Cardiac fibroblast (primary cell): ENCODE measurements at regions not wholly inside any gene's neighbourhood (a gene's known extent, or its start where the extent isn't known, plus 50 kb on each side); places are given as distances from the start of the nearest gene placed in this dataset.

Experiments used
- DNase-seq, 2 donors: peaks; one replicate each; pipeline versions ENCODE4 v3.0.0 to v3.0.0-alpha.2; 2010; ENCODE audit warnings: low read depth in 2 of 2
- H3K4me3 ChIP-seq, 2 donors: replicated peaks in 1 of 2; 1 replicate in 1 of 2; 2 replicates in 1 of 2; pipeline ENCODE4 v1.5.1; 2011; ENCODE audit warnings: low read depth in 2 of 2, low read length in 2 of 2, mild to moderate bottlenecking in 2 of 2, moderate library complexity in 1 of 2
- CTCF ChIP-seq: IDR thresholded peaks from one replicate; pipeline ENCODE4 v1.5.1; 2011; ENCODE audit warnings: low read depth, mild to moderate bottlenecking, low read length, inconsistent platforms

- DNase-seq: peak; percentile 67 to 74
- H3K4me3 ChIP-seq: no peak overlapping the region
- TF ChIP-seq CTCF: no peak
Measured at GRCh38 chr11:8832571-8833260, 78.3 kb upstream of the AKIP1 start.

DNA sequence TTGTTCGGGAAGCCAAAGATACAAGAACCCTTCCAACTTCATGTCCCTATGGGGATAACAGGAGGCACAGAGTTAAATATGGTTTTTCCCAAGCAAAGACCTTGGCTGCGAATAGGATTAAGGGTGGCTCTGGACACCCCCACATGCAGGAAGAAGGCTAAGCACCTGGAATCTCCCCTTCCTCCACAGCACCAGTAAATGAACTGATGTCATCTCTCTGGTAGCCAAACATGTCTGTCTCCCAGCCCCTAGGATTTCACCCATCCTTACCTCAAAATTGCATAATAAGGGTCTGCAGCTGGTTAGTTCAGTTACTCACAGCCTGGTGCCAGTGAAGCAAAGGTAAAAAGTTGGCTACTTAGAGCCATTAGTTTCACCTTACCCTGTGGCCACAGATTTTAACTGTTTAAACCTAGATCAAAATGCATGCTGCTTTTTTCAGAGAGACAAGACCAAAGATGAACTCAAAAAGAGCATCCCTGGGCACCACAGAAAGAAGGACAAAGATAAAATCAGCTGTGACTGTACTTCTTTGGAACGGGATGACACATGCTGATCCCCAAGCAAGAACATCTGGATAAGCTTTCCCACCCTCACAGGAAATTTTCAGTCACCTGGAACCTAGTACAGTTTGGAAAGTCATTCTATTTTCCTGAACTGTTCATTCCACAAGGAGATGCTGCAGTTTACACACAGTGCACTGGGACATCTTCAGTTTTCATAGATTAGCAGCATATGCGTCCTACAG, 77.2 kb upstream of the AKIP1 start:
- DNase-seq: peak in 1 of 2 donors; percentile 72
- H3K4me3 ChIP-seq: no peak overlapping the region
- TF ChIP-seq CTCF: no peak

DNA sequence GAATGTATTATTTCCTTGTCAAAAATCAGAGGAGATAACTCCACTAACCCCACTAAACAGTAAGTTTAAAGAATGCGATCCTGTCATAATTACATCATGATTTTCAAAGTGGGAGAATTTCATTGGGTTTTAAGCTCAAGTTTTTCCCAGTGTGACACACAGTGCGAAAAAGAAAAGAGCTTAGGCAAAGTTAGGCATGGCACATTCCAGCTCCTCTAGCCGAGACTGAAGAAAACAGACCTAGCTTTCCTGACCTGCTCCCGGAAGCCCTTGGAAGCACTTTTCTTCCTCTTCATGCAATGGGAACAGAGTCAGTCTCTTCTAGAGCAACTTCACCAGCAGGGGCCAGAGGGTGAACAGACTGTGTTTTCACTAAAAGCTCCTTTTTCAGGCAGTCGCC, 76.6 kb upstream of the AKIP1 start:
- no peak overlapping the region for H3K4me3 ChIP-seq
- no peak for TF ChIP-seq CTCF
- peak in 1 of 2 donors; percentile 11 for DNase-seq

DNA sequence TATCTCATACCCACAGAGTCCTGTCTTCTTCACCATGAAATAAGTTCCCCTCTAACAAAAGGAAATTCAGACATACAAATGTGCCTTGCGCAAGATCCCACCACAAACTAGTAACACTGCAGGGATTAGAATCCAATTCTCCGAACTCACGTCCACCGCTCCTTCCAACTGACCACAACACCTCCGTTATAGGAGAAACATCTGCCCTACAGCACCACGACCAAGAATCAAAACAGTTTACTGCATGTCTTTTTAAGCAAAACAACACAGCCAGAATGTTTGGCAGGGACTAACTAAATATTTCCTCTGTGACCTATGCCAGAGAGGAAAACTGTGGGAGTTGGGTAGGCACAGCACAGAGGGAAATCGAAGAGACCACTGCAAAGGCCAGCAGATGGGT, 72.7 kb upstream of the AKIP1 start:
- H3K4me3 ChIP-seq: no peak overlapping the region
- DNase-seq: peak; percentile 87 to 89
- no peak for TF ChIP-seq CTCF

- no peak for TF ChIP-seq CTCF
- DNase-seq: no peak
- H3K4me3 ChIP-seq: no peak overlapping the region
Measured at GRCh38 chr11:8839306-8839956, 71.6 kb upstream of the AKIP1 start.

DNA sequence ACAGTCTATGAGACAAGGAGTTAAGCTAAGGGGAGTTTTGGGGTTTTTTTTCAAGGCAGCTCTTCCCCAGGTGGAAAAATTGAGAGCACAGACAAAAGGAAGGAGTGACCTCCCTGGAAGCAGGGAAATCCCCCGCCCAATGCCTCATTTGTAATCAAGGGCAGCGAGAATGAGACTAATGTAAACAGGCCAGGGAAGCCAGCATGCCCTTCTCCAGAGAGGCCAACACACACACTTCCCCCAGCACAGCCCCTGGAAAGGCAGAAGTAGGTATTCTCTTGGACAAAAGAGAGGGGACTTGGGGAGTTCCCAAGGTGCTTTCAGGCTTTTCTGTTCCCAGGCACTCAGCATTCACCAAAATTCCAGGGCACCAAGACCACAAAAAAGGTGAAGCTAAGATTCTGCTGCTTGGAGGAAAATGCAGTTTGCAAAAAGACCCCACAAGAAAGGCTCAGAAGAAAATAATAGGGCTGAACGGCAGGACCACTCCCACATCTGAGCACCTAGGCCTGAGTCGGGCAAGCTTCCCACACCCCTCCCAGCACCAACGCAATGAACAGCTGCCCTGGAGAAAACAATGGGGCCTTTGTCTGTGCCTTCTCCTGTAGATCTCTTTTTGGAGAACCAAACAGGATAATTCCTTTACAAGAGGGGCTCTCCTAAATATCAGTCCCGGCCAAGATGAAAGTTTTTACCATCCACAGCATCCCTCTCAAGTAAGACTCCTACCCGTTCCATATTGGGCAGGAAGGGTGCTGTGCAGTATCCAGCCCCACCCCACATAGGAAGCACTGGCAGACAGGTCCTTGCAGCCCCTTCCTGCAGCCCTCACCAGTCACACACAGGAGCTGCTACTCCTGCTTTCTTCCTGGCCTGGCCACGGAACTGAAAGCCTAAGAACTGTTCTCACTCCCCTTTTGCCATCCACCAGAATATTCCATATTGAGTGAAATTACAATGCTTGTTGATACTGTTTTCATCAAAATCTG, 70.7 kb upstream of the AKIP1 start:
- no peak overlapping the region for H3K4me3 ChIP-seq
- DNase-seq: peak; percentile 48 to 49
- no peak for TF ChIP-seq CTCF
